HG03159 (cell line): ENCODE measurements at regions not wholly inside any gene's neighbourhood (a gene's known extent, or its start where the extent isn't known, plus 50 kb on each side); places are given as distances from the start of the nearest gene placed in this dataset.
"Not testable (repeated sequence)": the region's sequence is repeated elsewhere in the genome, so short reads cannot be mapped to it uniquely, and the experiment has no call there.

Experiments
- ATAC-seq: cut with Tn5 transposase; IDR thresholded peaks from one replicate; pipeline ENCODE4 v1.9.1; 2021; ENCODE audit warnings: mild to moderate bottlenecking, moderate library complexity; ENCODE audit not compliant: unreplicated experiment

- peak; percentile 88 for ATAC-seq
These were observed 1248.4 kb downstream of the NSUN3 start for GRCh38 chr3:95311272-95311671.

GRCh38 chr3:95312650-95313049, 1249.8 kb downstream of the NSUN3 start:
- no peak for ATAC-seq

DNA sequence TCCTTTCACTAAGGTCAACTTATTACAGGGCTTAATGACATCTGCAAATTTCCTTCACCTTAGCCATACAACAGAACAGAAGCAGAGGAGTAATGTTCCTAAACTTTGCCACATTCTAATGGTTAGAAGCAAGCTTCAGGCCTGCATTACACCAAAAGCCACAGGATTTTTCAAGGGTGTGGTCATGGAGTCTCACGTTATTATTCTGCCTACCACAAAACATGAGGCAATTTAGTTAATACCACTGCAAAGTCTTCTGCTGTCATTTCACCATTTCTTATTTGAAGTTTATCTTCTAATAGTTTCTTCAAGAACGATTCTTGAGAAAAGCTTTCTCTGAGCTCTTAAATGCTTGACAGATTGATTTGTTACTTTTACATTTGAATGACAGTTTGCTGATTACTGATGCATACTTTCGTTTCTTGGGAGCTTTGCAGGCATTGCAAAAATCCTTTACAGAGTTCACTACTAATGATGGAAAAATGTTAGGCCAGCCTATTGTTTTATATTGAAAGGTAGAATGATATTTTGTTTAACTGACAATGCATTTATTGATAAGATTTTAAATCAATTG, 1257.1 kb downstream of the NSUN3 start:
- no peak for ATAC-seq

DNA sequence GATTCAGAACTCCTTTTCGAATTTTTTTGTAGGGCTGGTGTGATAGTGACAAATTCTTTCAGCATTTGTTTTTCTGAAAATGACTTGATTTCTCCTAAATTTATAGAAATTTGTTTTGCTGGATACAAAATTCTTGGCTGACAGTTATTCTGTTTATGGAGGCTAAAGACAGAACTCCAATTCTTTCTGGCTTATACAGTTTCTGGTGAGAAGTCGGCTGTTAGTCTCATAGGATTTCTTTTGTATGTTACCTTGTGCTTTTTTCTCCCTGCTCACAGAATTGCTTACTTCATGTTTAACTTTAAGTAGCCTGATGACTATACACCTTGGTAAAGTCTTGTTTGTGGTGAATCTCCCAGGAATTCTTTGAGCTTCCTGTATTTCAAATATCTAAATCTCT, 1264.6 kb downstream of the NSUN3 start:
- ATAC-seq: no peak

DNA sequence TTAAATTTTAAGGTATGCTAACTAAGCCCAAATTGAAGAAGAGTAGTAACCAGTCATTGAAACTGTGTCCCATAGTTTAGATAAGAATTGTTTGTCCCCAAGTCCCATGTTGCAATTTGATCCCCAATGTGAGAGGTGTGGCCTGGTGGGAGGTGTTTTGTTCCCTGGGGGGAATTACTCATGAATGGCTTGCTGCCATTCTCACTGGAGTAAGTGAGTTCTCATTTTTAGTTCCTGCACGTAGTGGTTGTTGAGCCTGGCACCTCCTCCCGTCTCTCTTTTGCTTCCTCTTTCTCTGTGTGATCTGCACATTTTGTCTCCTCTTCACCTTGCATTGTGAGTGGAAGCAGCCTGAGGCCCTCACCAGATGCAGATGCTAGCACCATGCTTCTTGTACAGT, 1271.0 kb downstream of the NSUN3 start:
- no peak for ATAC-seq

DNA sequence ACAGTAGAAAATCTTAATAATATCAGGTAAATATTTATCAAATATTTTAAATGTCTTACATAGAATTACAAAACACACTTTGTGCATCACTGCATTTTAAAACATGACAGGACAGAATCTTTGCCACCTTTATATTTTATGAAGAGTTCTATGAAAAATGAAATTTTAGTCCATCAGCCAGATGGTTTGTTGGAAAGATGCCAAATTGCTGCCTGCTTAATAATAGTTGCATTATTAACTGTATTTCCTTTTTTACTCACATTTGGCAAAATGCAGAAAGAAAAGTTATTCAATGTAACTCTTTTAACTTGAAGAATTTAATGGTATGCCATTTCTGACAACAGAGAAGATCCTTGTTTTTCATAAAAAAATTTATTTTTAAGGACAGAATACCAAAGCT, 1271.6 kb downstream of the NSUN3 start:
- ATAC-seq: no peak

GRCh38 chr3:95335517-95335916, 1272.7 kb downstream of the NSUN3 start:
- ATAC-seq: no peak

DNA sequence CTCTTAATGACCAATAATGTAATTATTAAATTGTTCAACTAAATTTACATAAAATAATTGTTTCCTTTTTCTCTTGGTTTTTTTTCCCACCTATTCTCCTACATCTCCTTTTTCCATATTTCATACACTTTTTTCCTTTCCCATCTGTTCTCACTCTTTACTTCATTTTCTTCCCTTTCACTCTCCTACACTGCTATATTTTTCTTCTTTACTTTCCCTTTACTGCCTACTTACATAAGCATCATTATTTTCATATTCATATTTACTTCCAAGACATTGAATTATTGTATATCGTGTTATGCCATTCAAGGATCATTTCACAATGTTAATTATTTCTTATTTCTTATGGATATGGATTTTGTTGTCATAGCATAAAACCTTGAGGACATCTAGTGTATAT, 1275.6 kb downstream of the NSUN3 start:
- ATAC-seq: no peak

- ATAC-seq: no peak
These were observed 1278.5 kb downstream of the NSUN3 start for GRCh38 chr3:95341314-95341713.

GRCh38 chr3:95343228-95343627, 1280.4 kb downstream of the NSUN3 start:
- ATAC-seq: no peak

- ATAC-seq: no peak
These were observed 1280.9 kb downstream of the NSUN3 start for GRCh38 chr3:95343767-95344166.

DNA sequence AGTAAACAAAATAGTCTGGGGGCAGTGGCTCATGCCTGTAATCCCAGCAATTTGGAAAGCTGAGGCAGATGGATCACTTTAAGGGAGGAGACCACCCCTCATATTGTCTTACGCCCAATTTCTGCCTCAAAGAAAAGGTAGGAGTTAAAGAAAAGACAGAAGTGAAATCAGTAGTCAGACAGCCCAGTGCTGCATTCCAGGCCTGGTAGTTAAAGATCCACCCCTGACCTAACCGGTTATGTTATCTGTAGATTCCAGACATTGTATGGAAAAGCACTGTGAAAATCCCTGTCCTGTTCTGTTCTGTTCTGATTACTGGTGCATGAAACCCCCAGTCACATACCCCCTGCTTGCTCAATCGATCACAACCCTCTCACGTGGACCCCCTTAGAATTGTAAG, 1285.1 kb downstream of the NSUN3 start:
- ATAC-seq: not testable (repeated sequence)

- no peak for ATAC-seq
These were observed 1286.0 kb downstream of the NSUN3 start for GRCh38 chr3:95348879-95349278.

DNA sequence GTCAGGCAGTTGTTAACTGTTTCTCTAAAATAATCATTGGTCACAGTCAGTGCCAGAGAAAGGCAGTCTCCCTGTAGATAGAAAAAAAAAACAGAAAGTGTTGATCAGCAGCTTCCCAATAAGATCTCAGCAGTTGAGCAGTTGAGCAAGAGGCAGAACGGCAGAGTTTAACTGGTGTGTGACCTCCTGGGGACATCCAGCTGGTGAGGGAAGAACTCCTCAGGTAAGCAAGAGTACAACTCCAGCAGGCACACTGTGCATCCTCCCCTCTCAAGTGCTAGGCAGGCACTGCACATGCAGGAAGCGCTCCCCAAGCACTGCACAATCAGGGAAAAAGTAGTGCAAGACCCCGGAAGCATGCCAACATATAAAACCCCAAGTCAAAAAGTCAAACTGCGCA, 1287.2 kb downstream of the NSUN3 start:
- no peak for ATAC-seq

DNA sequence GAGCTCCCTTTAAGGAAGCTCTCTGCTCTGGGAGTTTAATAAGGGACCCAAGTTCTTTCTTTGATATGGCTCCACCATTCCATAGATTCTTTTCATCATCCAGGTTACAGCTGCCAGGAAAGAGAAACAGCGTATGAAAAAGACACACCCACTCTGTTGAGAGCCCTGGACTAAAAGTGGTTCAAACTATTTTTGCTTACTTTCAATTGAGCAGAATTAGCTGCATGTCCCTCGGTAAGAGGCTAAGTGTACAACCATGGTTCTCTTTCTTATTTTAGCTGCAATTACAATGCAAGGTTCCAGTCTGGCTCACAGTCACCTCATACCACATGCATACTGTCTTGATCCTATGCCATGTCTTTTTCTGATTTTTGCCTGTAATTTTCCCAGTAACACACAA, 1288.3 kb downstream of the NSUN3 start:
- no peak for ATAC-seq

DNA sequence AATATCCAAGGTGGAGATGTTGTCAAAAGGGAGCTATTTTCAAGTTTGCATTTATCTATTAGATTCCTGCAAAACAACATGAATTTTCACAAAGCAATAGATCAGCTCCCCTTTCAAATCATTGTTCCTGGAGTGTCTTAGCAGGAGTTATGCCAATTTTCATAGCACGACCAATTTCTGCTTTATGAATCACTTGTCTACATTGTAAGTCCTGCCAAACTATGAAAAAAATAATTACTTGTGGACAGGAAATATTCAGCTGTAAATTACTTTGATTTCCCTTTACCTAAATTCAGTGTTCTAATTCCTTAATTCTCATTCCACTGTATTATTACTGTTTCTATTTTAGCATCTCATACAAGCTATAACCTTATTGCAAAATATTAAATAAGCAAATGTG, 1289.6 kb downstream of the NSUN3 start:
- ATAC-seq: no peak

- no peak for ATAC-seq
These were observed 1291.6 kb downstream of the NSUN3 start for GRCh38 chr3:95354489-95354888.

GRCh38 chr3:95356764-95357501, 1294.1 kb downstream of the NSUN3 start:
- peak; percentile 75 for ATAC-seq

DNA sequence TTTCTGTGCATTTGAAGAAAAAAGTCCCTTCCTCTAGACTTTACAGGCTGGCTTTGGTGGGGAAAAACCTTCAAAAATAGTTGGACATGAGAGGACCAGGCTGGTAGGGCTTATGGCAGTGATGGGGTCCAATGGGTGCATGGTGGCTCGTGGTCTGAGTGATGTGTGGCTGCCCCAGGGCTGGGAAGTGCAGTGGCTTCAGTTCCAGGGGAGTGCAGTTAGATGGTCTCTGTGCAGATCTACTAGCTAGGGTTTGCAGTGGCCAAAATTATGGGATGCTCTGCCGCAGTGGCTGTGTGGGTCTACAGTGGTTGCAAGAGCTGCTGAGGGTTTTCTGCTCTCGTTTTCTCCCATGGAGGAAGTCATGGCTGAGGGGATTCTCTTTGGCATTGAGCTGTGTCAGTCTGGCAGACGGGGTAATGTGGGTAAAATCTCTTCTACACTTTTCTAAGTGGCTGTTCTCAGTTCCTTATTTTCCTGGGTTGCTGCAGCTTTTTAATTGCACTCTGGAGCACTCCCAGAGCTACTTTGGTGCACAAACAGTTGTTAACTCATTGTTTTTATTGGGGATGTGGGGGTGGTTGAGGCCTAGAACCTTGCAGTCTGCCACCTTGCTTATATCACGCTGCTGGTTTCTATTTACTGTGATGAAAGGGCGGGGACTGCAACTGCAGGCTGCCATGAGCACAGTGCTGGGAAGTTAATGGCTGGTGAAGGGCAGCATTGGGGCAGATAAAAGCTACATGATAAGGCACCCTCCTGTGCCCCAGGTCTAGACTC, 1324.6 kb downstream of the NSUN3 start:
- peak; percentile 94 for ATAC-seq

- no peak for ATAC-seq
These were observed 1327.0 kb downstream of the NSUN3 start for GRCh38 chr3:95389725-95390313.

- ATAC-seq: no peak
These were observed 1331.4 kb downstream of the NSUN3 start for GRCh38 chr3:95394286-95394685.

DNA sequence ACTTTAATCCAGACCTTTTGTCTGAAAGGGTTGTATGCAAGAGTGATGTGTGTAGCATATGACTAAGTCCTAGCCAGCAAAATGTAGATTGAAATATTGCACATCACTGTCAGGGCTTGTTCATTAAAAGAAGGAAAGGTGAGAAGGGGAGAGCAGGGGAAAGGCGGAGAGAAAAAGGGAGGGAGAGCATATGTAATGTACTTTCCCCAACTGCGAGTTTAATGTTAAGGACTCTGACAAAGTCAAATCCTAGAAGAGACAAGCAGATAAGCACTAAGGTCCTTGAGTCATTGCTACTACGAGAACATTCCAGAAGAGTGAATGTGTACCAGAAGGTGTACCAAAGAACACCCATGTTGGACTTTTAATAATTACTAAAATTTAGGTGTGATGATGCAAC, 1336.7 kb downstream of the NSUN3 start:
- no peak for ATAC-seq
